PC-3 (cell line): ENCODE measurements at regions not wholly inside any gene's neighbourhood (a gene's known extent, or its start where the extent isn't known, plus 50 kb on each side); places are given as distances from the start of the nearest gene placed in this dataset.
A peak's percentile ranks its signal among the peaks of the same experiment; 100 is the strongest.

ENCODE experiments used
- ATAC-seq: fragments of 200-7000 bp; cut with Tn5 transposase; 2 replicates; pipeline ENCODE4 v1.9.1; 2020; ENCODE audit warnings: mild to moderate bottlenecking, moderate library complexity
- BruUV-seq: library from RNA; stranded (reverse); fragments of 400-500 nt; replicated peaks from 2 replicates; lab custom pipeline; 2021; lab: Mats Ljungman, UMichigan
- CTCF ChIA-PET: fragments of 300-600 bp; sonication (Branson Sonifier 250); formaldehyde crosslinking; loops from one replicate; lab custom pipeline; 2022; ENCODE audit warnings: antibody characterized with exemption; lab: Charles Lee
- POLR2A ChIA-PET: fragments of 300-600 bp; sonication (Branson Sonifier 250); formaldehyde crosslinking; loops from one replicate; lab custom pipeline; 2022; ENCODE audit warnings: antibody characterized with exemption; ENCODE audit not compliant: unreplicated experiment; lab: Charles Lee
- DNase-seq: peaks from one replicate; pipeline ENCODE4 v3.0.0-alpha.2; 2015
- H2AFZ ChIP-seq: fragments of 300-600 bp; sonication (generic); 2 replicates; pipeline ENCODE4 v1.6.0; 2016; ENCODE audit warnings: antibody characterized with exemption, low read length
- H3F3A ChIP-seq: fragments of 300-600 bp; sonication (generic); one replicate; pipeline ENCODE4 v1.6.0; 2017; ENCODE audit warnings: antibody characterized with exemption, low read length, control low read depth, mild to moderate bottlenecking; ENCODE audit not compliant: unreplicated experiment
- H3K27ac ChIP-seq: fragments of 300-600 bp; sonication (generic); 2 replicates; pipeline ENCODE4 v1.5.1; 2016; ENCODE audit warnings: mild to moderate bottlenecking, low read length
- H3K27me3 ChIP-seq: fragments of 300-600 bp; sonication (generic); 2 replicates; pipeline ENCODE4 v1.6.1; 2016; ENCODE audit warnings: low read length, mixed read lengths
- H3K36me3 ChIP-seq: fragments of 300-600 bp; sonication (generic); 2 replicates; pipeline ENCODE4 v1.6.1; 2016; ENCODE audit warnings: low read depth, mixed run types, low read length, mixed read lengths
- H3K4me1 ChIP-seq: fragments of 300-600 bp; sonication (generic); 2 replicates; pipeline ENCODE4 v1.5.1; 2016; ENCODE audit warnings: low read length; ENCODE audit not compliant: insufficient read depth
- H3K4me2 ChIP-seq: fragments of 300-600 bp; sonication (generic); 2 replicates; pipeline ENCODE4 v1.6.0; 2016; ENCODE audit warnings: low read length
- H3K4me3 ChIP-seq: fragments of 300-600 bp; sonication (generic); 2 replicates; pipeline ENCODE4 v1.5.1; 2016; ENCODE audit warnings: mild to moderate bottlenecking, low read length, mixed read lengths
- H3K79me2 ChIP-seq: fragments of 300-600 bp; sonication (generic); 2 replicates; pipeline ENCODE4 v1.6.1; 2017; ENCODE audit warnings: low read length, mixed read lengths
- H3K9ac ChIP-seq: fragments of 300-600 bp; sonication (generic); 2 replicates; pipeline ENCODE4 v1.6.0; 2016; ENCODE audit warnings: mild to moderate bottlenecking, low read length
- H3K9me2 ChIP-seq: fragments of 300-600 bp; sonication (generic); replicated peaks from 2 replicates; pipeline ENCODE4 v1.6.1; 2016; ENCODE audit warnings: mixed run types, low read length, mixed read lengths
- H3K9me3 ChIP-seq: fragments of 300-600 bp; sonication (generic); 2 replicates; pipeline ENCODE4 v1.6.1; 2016; ENCODE audit warnings: low read length, mixed read lengths
- H4K20me1 ChIP-seq: fragments of 300-600 bp; sonication (generic); 2 replicates; pipeline ENCODE4 v1.6.1; 2016; ENCODE audit warnings: low read length, mixed read lengths
- EZH2 ChIP-seq: fragments of 300-600 bp; sonication (generic); IDR thresholded peaks from one replicate; pipeline ENCODE4 v1.6.1; 2017; ENCODE audit warnings: antibody characterized with exemption, mild to moderate bottlenecking, low read length; ENCODE audit not compliant: unreplicated experiment
- EZH2phosphoT487 ChIP-seq: fragments of 300-600 bp; sonication (generic); IDR thresholded peaks from 2 replicates; pipeline ENCODE4 v1.6.1; 2018; ENCODE audit warnings: mild to moderate bottlenecking, antibody characterized with exemption, low read length, borderline replicate concordance
- intact Hi-C: fragments of 100-400 bp; cut with micrococcal nuclease; formaldehyde crosslinking; loops from 2 replicates; pipeline ENCODE4 v1.9.0; 2023
- TF ChIP-seq, protein P1 (sequence below): fragments of 300-600 bp; sonication (generic); conservative IDR thresholded peaks from 2 replicates; pipeline ENCODE4 v1.5.1; 2017; ENCODE audit warnings: antibody characterized with exemption, low read depth, mild to moderate bottlenecking, low read length

DNA sequence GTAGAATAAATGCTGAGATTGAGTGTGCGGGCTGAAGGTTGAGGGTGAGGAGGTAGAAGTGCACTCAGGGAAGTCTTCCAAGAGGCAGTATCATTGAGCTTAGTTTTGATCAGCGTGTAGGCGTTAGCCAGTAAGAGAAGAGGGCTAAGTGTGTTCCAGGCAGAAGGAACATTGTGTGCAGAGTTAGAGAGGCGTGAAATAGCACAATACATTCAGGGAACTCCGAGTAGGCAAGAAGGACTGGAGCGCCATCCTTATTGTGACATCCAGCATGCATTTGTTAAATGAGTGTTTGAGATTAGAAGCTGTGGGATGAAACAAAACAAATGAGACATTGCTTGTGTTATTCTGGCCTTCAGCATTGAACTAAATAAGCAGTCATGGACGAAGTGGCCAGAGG lies 140.9 kb upstream of the MKLN1 start:
- CTCF ChIA-PET = no interaction called here
- H3K4me1 ChIP-seq = peaks cover 52% of the 10 kb centered on the region

DNA sequence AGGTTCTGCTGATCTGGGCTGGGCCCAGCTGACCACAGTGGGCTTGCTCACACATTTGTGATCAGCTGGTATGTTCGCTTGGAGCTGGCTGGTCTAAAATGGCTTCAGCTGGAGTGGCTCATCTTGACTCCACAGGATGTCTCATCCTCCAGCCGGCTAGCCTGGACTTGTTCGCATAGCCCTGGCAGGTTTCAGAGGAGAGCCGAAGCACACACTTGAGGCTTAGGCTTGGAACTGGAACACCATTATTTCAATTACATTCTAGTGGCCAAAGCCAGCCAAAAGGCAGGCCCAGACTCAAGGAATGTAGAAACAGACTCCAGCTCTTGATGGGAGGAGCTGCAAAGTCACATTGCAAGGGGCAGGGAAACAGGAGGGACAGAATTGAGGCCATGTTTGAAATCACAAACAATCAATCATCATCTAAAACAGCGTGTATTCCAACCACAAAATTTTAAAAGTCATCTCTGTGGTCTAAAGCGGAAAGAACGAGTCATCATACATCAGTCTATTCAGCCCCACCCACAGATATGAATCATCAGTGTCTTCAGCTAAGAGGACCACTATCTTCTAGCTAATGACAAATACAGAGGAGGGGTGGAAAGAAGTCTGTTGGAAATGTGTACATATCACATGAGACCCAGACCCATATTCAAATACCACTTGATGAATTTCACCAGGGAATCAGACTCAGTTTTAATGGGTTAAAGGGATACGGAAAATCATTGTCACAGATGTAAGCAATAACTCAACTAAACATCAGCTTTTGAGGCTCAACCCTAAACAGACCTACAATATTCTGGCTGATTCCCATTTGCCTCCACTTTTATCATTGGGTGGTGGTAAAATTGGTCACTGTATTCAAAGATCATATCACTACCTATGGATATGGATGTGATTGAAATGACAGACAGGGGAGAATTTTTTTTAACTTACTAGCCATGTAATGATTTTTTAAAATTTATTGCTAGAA lies 139.0 kb upstream of the MKLN1 start:
- peaks cover 51% of the 10 kb centered on the region for H3K4me1 ChIP-seq
- ATAC-seq = peak; percentile 76
- H3K9me2 ChIP-seq = no peaks in the 10 kb centered on the region
- H3K36me3 ChIP-seq = no peaks in the 10 kb centered on the region
- peak overlapping the region; percentile 93 for H3K27ac ChIP-seq
- H3F3A ChIP-seq = peaks cover 6% of the 10 kb centered on the region
- H2AFZ ChIP-seq = peak overlapping the region; percentile 44
- peak; percentile 96 for DNase-seq
- H3K4me3 ChIP-seq = 0 out of 2 replicates have a peak overlapping the region, but pooled peaks have one; percentile 6
- H3K9me3 ChIP-seq = no peaks in the 10 kb centered on the region
- POLR2A ChIA-PET = interaction anchor here (0.8 to 1.0 kb wide), 2 partner anchors 78 to 82 kb away, joined by 3 to 7 read pairs; no protein-coding TSS in a partner anchor
- no peak for TF ChIP-seq EZH2
- TF ChIP-seq EZH2phosphoT487 = no peak
- TF ChIP-seq, protein P1, sequence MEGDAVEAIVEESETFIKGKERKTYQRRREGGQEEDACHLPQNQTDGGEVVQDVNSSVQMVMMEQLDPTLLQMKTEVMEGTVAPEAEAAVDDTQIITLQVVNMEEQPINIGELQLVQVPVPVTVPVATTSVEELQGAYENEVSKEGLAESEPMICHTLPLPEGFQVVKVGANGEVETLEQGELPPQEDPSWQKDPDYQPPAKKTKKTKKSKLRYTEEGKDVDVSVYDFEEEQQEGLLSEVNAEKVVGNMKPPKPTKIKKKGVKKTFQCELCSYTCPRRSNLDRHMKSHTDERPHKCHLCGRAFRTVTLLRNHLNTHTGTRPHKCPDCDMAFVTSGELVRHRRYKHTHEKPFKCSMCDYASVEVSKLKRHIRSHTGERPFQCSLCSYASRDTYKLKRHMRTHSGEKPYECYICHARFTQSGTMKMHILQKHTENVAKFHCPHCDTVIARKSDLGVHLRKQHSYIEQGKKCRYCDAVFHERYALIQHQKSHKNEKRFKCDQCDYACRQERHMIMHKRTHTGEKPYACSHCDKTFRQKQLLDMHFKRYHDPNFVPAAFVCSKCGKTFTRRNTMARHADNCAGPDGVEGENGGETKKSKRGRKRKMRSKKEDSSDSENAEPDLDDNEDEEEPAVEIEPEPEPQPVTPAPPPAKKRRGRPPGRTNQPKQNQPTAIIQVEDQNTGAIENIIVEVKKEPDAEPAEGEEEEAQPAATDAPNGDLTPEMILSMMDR = no peak
- peak overlapping the region; percentile 64 for H3K4me2 ChIP-seq
- H3K27me3 ChIP-seq = no peaks in the 10 kb centered on the region
- peak overlapping the region; percentile 37 for H3K9ac ChIP-seq
- CTCF ChIA-PET = interaction anchor here (1.7 kb wide), 1 partner anchor 24 kb away, joined by 9 read pairs; no protein-coding TSS in a partner anchor
- BruUV-seq = TSS peak; percentile 71
- intact Hi-C loops = loop anchor here (1.0 to 10.0 kb wide), 5 partner anchors 24 to 236 kb away; no protein-coding TSS in a partner anchor
- H4K20me1 ChIP-seq = no peaks in the 10 kb centered on the region
- H3K79me2 ChIP-seq = no peaks in the 10 kb centered on the region

More for the DNA sequence above, 140.9 kb upstream of the MKLN1 start:
- no peaks in the 10 kb centered on the region for H3K9me3 ChIP-seq
- no peak for DNase-seq
- H3K27ac ChIP-seq = no peak overlapping the region; the same call in 1 of the 2 replicates
- H3K36me3 ChIP-seq = no peaks in the 10 kb centered on the region
- H3F3A ChIP-seq = peaks cover 6% of the 10 kb centered on the region
- H3K27me3 ChIP-seq = no peaks in the 10 kb centered on the region
- H3K9ac ChIP-seq = no peak overlapping the region
- H3K9me2 ChIP-seq = no peaks in the 10 kb centered on the region
- no peak overlapping the region for H3K4me3 ChIP-seq
- POLR2A ChIA-PET = no interaction called here
- intact Hi-C loops = loop anchor here (5.0 to 10.0 kb wide), 3 partner anchors 50 to 238 kb away; no protein-coding TSS in a partner anchor
- H3K79me2 ChIP-seq = no peaks in the 10 kb centered on the region
- ATAC-seq = no peak
- BruUV-seq = no TSS peak
- peak overlapping the region; percentile 48 for H3K4me2 ChIP-seq
- no peak for TF ChIP-seq EZH2
- no peak for TF ChIP-seq EZH2phosphoT487
- TF ChIP-seq, protein P1 = no peak
- H4K20me1 ChIP-seq = no peaks in the 10 kb centered on the region
- H2AFZ ChIP-seq = no peak overlapping the region
